Brain microvascular endothelial cell (primary cell): ENCODE measurements at regions not wholly inside any gene's neighbourhood (a gene's known extent, or its start where the extent isn't known, plus 50 kb on each side); places are given as distances from the start of the nearest gene placed in this dataset.
A peak's percentile ranks its signal among the peaks of the same experiment; 100 is the strongest.

Experiments used
- DNase-seq: peaks from one replicate; pipeline ENCODE4 v3.0.0-alpha.2; 2020
- H3K27ac ChIP-seq: fragments of 250-450 bp; sonication (Bioruptor Pico); 2 replicates; pipeline ENCODE4 v1.5.1; 2020; ENCODE audit warnings: mild to moderate bottlenecking, moderate library complexity
- H3K27me3 ChIP-seq: fragments of 250-450 bp; sonication (Bioruptor Pico); replicated peaks from 2 replicates; pipeline ENCODE4 v1.5.1; 2020; ENCODE audit warnings: mild to moderate bottlenecking
- H3K36me3 ChIP-seq: fragments of 250-450 bp; sonication (Bioruptor Pico); replicated peaks from 2 replicates; pipeline ENCODE4 v1.5.1; 2020; ENCODE audit warnings: mild to moderate bottlenecking
- H3K4me3 ChIP-seq: 2 replicates; pipeline ENCODE4 v1.5.1; 2011; ENCODE audit warnings: low read depth, mild to moderate bottlenecking, control low read depth, low read length, moderate library complexity
- CTCF ChIP-seq: IDR thresholded peaks from 2 replicates; pipeline ENCODE4 v1.5.1; 2011; ENCODE audit warnings: low read depth, mild to moderate bottlenecking, moderate library complexity, low read length, control low read depth, inconsistent platforms; ENCODE audit errors: missing control alignments
- in situ Hi-C: cut with HindIII; loops from 2 replicates; pipeline ENCODE4 v1.10.0; 2017; ENCODE audit warnings: low sequenced_read_pairs, low pct_ligation_motif_present

DNA sequence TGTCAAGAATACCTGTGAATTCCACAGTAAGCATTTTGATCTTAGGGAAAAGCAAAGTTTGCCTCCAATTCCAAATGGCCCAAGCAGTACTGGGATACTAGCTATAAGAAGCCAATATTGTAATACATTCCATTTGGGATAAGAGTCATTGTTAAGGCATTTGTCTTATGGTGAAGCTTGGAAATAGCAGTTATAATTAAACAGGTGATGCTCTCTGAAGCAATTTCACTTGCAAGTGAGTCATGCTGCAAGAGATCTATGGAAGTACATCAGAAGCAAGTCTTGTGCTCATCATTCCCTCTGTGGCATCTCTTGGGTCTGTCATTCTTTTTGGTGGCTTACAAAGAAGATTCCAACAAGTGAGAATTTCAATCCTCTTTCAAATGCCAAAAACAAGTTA lies 386.4 kb upstream of the RPS6KA3 start:
- no peak overlapping the region for H3K27ac ChIP-seq
- TF ChIP-seq CTCF: no peak
- no peaks in the 10 kb centered on the region for H3K36me3 ChIP-seq
- no peak overlapping the region for H3K4me3 ChIP-seq
- H3K27me3 ChIP-seq: no peaks in the 10 kb centered on the region
- in situ Hi-C loops: no loop called here
- no peak for DNase-seq

- Histone ChIP-seq H3K36me3 (no peaks in the 10 kb centered on the region), H3K27me3 (no peaks in the 10 kb centered on the region), H3K27ac (no peak overlapping the region), H3K4me3 (no peak overlapping the region)
- DNase-seq: no peak
- TF ChIP-seq CTCF: no peak
- in situ Hi-C loops: no loop called here
Observed at GRCh38 chrX:20641954-20642353, 375.2 kb upstream of the RPS6KA3 start.

- no peak overlapping the region for H3K27ac ChIP-seq
Observed at GRCh38 chrX:20639115-20639514, 372.4 kb upstream of the RPS6KA3 start.

DNA sequence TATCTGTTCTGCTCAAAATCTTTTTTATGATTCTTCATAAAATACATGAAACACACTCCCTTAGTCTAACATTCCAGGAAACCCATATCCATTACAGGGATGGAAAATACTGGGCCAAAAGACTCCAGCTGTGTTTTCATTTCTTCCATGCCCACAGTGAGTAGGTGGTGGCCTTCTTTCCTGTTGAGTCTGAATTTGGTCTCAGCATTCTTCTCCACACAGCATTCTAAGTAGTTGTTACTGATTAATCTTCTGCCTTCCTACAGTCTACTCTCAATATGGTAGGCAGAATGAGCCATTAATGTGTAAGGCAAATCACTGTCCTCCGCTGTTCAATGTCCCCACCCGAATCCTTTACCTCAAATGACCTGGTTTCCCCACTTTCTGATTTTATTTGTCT lies 370.6 kb upstream of the RPS6KA3 start:
- H3K27ac ChIP-seq: no peak overlapping the region
- in situ Hi-C loops: no loop called here
- no peaks in the 10 kb centered on the region for H3K36me3 ChIP-seq
- H3K4me3 ChIP-seq: no peak overlapping the region
- no peak for DNase-seq
- no peaks in the 10 kb centered on the region for H3K27me3 ChIP-seq
- TF ChIP-seq CTCF: no peak

More at GRCh38 chrX:20639115-20639514, 372.4 kb upstream of the RPS6KA3 start:
- no peaks in the 10 kb centered on the region for H3K36me3 ChIP-seq
- H3K27me3 ChIP-seq: no peaks in the 10 kb centered on the region
- in situ Hi-C loops: no loop called here
- TF ChIP-seq CTCF: no peak
- DNase-seq: no peak
- H3K4me3 ChIP-seq: no peak overlapping the region

- no peak overlapping the region for H3K27ac ChIP-seq
- no peaks in the 10 kb centered on the region for H3K36me3 ChIP-seq
- DNase-seq: no peak
- no peak for TF ChIP-seq CTCF
- H3K4me3 ChIP-seq: no peak overlapping the region
- in situ Hi-C loops: no loop called here
- no peaks in the 10 kb centered on the region for H3K27me3 ChIP-seq
Observed at GRCh38 chrX:20633451-20633850, 366.7 kb upstream of the RPS6KA3 start.

- Histone ChIP-seq H3K36me3 (no peaks in the 10 kb centered on the region), H3K27me3 (no peaks in the 10 kb centered on the region), H3K4me3 (no peak overlapping the region), H3K27ac (no peak overlapping the region)
- DNase-seq: peak; percentile 42
- TF ChIP-seq CTCF: no peak
- in situ Hi-C loops: no loop called here
Observed at GRCh38 chrX:20623448-20623847, 356.7 kb upstream of the RPS6KA3 start.
